ENCODE measurements at regions not wholly inside any gene's neighbourhood (a gene's known extent, or its start where the extent isn't known, plus 50 kb on each side); places are given as distances from the start of the nearest gene placed in this dataset.
"Not testable (repeated sequence)": the region's sequence is repeated elsewhere in the genome, so short reads cannot be mapped to it uniquely, and the experiment has no call there.

- TF ChIP-seq, protein P1, sequence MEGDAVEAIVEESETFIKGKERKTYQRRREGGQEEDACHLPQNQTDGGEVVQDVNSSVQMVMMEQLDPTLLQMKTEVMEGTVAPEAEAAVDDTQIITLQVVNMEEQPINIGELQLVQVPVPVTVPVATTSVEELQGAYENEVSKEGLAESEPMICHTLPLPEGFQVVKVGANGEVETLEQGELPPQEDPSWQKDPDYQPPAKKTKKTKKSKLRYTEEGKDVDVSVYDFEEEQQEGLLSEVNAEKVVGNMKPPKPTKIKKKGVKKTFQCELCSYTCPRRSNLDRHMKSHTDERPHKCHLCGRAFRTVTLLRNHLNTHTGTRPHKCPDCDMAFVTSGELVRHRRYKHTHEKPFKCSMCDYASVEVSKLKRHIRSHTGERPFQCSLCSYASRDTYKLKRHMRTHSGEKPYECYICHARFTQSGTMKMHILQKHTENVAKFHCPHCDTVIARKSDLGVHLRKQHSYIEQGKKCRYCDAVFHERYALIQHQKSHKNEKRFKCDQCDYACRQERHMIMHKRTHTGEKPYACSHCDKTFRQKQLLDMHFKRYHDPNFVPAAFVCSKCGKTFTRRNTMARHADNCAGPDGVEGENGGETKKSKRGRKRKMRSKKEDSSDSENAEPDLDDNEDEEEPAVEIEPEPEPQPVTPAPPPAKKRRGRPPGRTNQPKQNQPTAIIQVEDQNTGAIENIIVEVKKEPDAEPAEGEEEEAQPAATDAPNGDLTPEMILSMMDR (IDR thresholded peaks at IDR 0.05; ENCODE audit: low read length, missing control alignments) = no peak
- no peak overlapping the region for H3K4me3 ChIP-seq (replicated peaks; ENCODE audit: low read depth, low read length)
- no peak for DNase-seq (ENCODE audit: low read depth)
Measured at GRCh38 chr3:127081001-127081720, 98.2 kb downstream of the PLXNA1 start.

- no peak for DNase-seq (ENCODE audit: low read depth)
- H3K4me3 ChIP-seq (replicated peaks; ENCODE audit: low read depth, low read length) = no peak overlapping the region
- TF ChIP-seq, protein P1 (IDR thresholded peaks at IDR 0.05; ENCODE audit: low read length, missing control alignments) = no peak
Measured at GRCh38 chr3:127082066-127082465, 99.2 kb downstream of the PLXNA1 start.

- DNase-seq (ENCODE audit: low read depth) = no peak
Measured at GRCh38 chr3:127083778-127084397, 101.0 kb downstream of the PLXNA1 start.

GRCh38 chr3:127084401-127084990, 101.6 kb downstream of the PLXNA1 start:
- DNase-seq (ENCODE audit: low read depth) = no peak
- no peak overlapping the region for H3K4me3 ChIP-seq (replicated peaks; ENCODE audit: low read depth, low read length)
- TF ChIP-seq, protein P1 (IDR thresholded peaks at IDR 0.05; ENCODE audit: low read length, missing control alignments) = no peak

More at GRCh38 chr3:127083778-127084397, 101.0 kb downstream of the PLXNA1 start:
- TF ChIP-seq, protein P1 (IDR thresholded peaks at IDR 0.05; ENCODE audit: low read length, missing control alignments) = no peak
- H3K4me3 ChIP-seq (replicated peaks; ENCODE audit: low read depth, low read length) = no peak overlapping the region

- no peak overlapping the region for H3K4me3 ChIP-seq (replicated peaks; ENCODE audit: low read depth, low read length)
- DNase-seq (ENCODE audit: low read depth) = no peak
- TF ChIP-seq, protein P1 (IDR thresholded peaks at IDR 0.05; ENCODE audit: low read length, missing control alignments) = no peak
Measured at GRCh38 chr3:127085576-127085975, 102.7 kb downstream of the PLXNA1 start.

DNA sequence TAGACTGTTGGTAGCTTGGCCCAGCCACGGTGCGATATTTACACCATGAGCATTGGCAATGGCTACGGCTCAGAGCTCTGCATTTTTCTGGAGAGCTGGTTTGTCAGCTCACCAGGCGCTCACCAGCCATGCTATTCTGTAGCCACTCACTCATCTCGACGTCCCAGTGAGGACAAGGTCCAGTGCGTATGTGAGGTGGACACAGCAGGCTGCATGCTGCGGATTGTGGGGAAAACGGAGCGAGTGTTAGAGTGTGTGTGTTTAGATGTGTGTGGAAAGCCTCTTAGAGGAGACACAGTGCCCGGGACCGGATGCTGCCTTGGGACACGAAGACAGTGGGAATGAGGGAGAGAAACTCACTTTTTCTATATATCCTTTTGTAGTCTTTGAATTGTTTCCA, 103.7 kb downstream of the PLXNA1 start:
- H3K4me3 ChIP-seq (replicated peaks; ENCODE audit: low read depth, low read length); DNase-seq (ENCODE audit: low read depth): not testable (repeated sequence)

DNA sequence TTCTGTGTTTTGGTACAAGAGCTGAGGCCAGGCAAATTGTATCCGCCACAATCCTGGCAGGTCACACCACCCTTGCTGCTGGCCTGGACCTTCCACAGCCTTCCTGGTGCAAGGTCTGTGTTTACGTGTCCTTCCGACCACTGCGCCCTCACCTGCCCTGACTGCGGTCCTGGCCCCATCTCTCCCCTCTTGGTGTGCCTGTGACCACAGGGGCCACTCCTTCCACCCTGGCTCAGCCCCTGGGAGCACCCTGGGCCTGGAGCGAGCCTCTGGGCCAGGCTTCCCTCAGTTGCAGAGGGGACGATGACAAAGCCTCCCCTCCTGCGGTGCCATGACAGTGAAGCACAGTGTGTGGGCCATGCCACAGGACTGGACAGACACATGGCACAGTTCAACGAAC, 104.5 kb downstream of the PLXNA1 start:
- DNase-seq (ENCODE audit: low read depth) = no peak
- H3K4me3 ChIP-seq (replicated peaks; ENCODE audit: low read depth, low read length) = no peak overlapping the region
- TF ChIP-seq, protein P1 (IDR thresholded peaks at IDR 0.05; ENCODE audit: low read length, missing control alignments) = no peak

Measured in fibroblast of pulmonary artery (primary cell).